Lower leg skin (tissue), 4 donors: ENCODE measurements at regions not wholly inside any gene's neighbourhood (a gene's known extent, or its start where the extent isn't known, plus 50 kb on each side); places are given as distances from the start of the nearest gene placed in this dataset.
"Not testable (repeated sequence)": the region's sequence is repeated elsewhere in the genome, so short reads cannot be mapped to it uniquely, and the experiment has no call there.

ENCODE experiments used
- DNase-seq, 2 donors: peaks; one replicate each; pipeline ENCODE4 v3.0.0-alpha.2; 2019; ENCODE audit warnings: low spot score in 2 of 2
- H3K4me3 ChIP-seq: fragments of 200-600 bp; sonication (generic); 2 replicates; pipeline ENCODE4 v1.5.1; 2017; ENCODE audit warnings: mild to moderate bottlenecking, low read depth; ENCODE audit not compliant: poor library complexity, severe bottlenecking
- POLR2A ChIP-seq, 2 donors: fragments of 450-650 bp; IDR thresholded peaks; one replicate each; pipeline ENCODE4 v1.6.1; 2016 to 2017; ENCODE audit warnings: antibody characterized with exemption in 2 of 2, mild to moderate bottlenecking in 1 of 2, moderate library complexity in 1 of 2
- WGBS, 2 donors: methylation state at CpG; one replicate each; pipeline ENCODE4 v1.1.5; 2018; 5-methylcytosine and 5-hydroxymethylcytosine counted together
- intact Hi-C: fragments of 100-400 bp; cut with DNase I; formaldehyde crosslinking; loops from one replicate; pipeline ENCODE4 v1.15.0; 2023; ENCODE audit warnings: low total_unique reads
- TF ChIP-seq, protein P1 (sequence below), 3 donors: fragments of 450-650 bp; IDR thresholded peaks; one replicate each; pipeline ENCODE4 v1.5.1; 2016; ENCODE audit warnings: antibody characterized with exemption in 3 of 3, mild to moderate bottlenecking in 3 of 3, moderate library complexity in 2 of 3

DNA sequence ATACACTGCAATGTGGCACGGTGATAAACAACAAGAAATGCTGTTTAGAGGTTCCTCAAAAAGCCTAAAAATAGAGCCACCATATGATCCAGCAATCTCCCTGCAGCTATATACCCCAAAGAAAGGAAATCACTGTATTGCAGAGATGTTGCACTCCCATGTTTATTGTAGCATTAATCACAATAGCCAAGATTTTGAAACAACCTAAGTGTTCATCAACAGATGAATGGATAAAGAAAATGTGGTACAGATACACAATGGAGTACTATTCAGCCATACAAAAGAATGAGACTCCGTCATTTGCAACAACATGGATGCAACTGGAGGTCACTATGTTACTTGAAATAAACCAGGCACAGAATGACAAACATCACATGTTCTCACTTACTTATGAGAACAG is 365.8 kb upstream of the DIPK2B start:
- intact Hi-C loops: no loop called here
- no peak overlapping the region for H3K4me3 ChIP-seq
- no peak for DNase-seq
- WGBS, 2 donors: 84 to 89% methylated on average over 2 of the region's 2 CpGs
- TF ChIP-seq, protein P1, sequence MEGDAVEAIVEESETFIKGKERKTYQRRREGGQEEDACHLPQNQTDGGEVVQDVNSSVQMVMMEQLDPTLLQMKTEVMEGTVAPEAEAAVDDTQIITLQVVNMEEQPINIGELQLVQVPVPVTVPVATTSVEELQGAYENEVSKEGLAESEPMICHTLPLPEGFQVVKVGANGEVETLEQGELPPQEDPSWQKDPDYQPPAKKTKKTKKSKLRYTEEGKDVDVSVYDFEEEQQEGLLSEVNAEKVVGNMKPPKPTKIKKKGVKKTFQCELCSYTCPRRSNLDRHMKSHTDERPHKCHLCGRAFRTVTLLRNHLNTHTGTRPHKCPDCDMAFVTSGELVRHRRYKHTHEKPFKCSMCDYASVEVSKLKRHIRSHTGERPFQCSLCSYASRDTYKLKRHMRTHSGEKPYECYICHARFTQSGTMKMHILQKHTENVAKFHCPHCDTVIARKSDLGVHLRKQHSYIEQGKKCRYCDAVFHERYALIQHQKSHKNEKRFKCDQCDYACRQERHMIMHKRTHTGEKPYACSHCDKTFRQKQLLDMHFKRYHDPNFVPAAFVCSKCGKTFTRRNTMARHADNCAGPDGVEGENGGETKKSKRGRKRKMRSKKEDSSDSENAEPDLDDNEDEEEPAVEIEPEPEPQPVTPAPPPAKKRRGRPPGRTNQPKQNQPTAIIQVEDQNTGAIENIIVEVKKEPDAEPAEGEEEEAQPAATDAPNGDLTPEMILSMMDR (IDR thresholded peaks at IDR 0.05): no peak
- no peak for TF ChIP-seq POLR2A (IDR thresholded peaks at IDR 0.05)

GRCh38 chrX:45557387-45557786 is 356.7 kb upstream of the DIPK2B start:
- DNase-seq: no peak
- intact Hi-C loops: no loop called here
- no peak for TF ChIP-seq POLR2A (IDR thresholded peaks at IDR 0.05)
- TF ChIP-seq, protein P1 (IDR thresholded peaks at IDR 0.05): no peak
- no peak overlapping the region for H3K4me3 ChIP-seq
- 22 to 36% methylated on average over 2 of the region's 2 CpGs for WGBS, 2 donors

DNA sequence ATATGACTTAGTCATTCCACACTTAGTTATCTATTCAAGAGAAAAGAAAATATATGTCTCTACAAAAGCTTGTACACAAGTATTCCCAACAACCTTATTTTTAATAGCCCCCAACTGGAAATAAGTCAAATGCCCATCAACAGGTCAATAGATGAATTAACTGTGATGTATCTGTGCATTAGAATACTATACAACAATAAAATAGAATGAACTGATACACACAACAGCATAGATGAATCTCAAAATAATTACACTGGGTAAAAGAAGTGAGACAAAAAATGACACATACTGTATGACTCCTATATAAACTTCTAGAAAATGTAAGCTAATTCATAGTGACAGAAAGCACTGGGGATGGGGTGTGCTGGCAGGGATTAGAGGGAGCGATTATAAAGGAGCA is 354.1 kb upstream of the DIPK2B start:
- DNase-seq: no peak
- intact Hi-C loops: no loop called here
- no peak overlapping the region for H3K4me3 ChIP-seq
- no peak for TF ChIP-seq POLR2A (IDR thresholded peaks at IDR 0.05)
- 84 to 88% methylated on average over 1 of the region's 1 CpG for WGBS, 2 donors

GRCh38 chrX:45553417-45553816 is 352.7 kb upstream of the DIPK2B start:
- TF ChIP-seq POLR2A (IDR thresholded peaks at IDR 0.05): no peak
- TF ChIP-seq, protein P1 (IDR thresholded peaks at IDR 0.05): no peak
- intact Hi-C loops: no loop called here
- H3K4me3 ChIP-seq: no peak overlapping the region
- 37 to 78% methylated on average over 1 of the region's 1 CpG for WGBS, 2 donors
- DNase-seq: no peak

GRCh38 chrX:45546697-45547096 is 346.0 kb upstream of the DIPK2B start:
- H3K4me3 ChIP-seq, DNase-seq, intact Hi-C loops: not testable (repeated sequence)

DNA sequence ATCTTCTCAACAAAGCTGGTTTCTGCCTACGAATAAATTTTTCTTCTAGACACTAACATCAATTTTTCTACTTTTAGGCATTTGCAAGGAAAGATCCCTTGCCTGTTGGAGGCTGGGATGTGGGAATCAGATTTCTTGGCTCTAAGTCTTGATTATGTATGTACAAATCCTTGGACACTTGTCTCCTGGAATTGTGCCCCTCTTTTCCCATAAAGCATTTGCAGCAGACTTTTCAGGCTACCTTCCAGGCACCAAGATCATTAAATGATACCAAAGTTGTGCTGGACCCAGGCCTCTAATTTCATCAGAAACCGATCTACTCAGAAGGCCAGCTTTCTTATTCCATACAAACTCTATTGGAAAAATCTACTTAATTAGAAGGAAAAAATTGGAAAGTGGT is 339.5 kb upstream of the DIPK2B start:
- no peak overlapping the region for H3K4me3 ChIP-seq
- intact Hi-C loops: no loop called here
- WGBS, 2 donors: 42 to 67% methylated on average over 2 of the region's 2 CpGs
- DNase-seq: no peak
- TF ChIP-seq, protein P1 (IDR thresholded peaks at IDR 0.05): no peak
- no peak for TF ChIP-seq POLR2A (IDR thresholded peaks at IDR 0.05)

GRCh38 chrX:45537936-45538335 is 337.3 kb upstream of the DIPK2B start:
- no peak overlapping the region for H3K4me3 ChIP-seq
- intact Hi-C loops: no loop called here
- no peak for TF ChIP-seq POLR2A (IDR thresholded peaks at IDR 0.05)
- TF ChIP-seq, protein P1 (IDR thresholded peaks at IDR 0.05): no peak
- no peak for DNase-seq
- 38 to 45% methylated on average over 1 of the region's 1 CpG for WGBS, 2 donors
